ENCODE measurements at regions not wholly inside any gene's neighbourhood (a gene's known extent, or its start where the extent isn't known, plus 50 kb on each side); places are given as distances from the start of the nearest gene placed in this dataset.

DNA sequence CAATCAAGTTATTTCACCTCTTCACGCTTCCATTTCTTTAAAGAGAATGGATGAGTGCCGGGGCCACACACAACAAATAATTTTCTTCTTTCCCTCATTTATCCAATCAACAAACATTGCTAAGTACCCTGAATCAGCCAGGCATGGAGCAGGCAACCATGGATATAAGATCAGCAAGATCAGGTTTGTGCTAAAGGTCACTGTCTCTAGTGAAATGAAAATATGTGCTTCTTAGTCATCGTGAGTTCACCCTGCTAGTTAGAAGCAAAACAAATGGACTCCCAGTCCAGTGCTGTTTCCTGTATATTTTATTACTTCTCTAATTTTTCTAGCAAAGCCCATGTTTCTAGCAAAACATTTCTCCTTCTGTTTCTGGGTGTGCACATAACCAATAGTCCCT lies 629.2 kb downstream of the BNC2 start:
- TF ChIP-seq, protein P1, sequence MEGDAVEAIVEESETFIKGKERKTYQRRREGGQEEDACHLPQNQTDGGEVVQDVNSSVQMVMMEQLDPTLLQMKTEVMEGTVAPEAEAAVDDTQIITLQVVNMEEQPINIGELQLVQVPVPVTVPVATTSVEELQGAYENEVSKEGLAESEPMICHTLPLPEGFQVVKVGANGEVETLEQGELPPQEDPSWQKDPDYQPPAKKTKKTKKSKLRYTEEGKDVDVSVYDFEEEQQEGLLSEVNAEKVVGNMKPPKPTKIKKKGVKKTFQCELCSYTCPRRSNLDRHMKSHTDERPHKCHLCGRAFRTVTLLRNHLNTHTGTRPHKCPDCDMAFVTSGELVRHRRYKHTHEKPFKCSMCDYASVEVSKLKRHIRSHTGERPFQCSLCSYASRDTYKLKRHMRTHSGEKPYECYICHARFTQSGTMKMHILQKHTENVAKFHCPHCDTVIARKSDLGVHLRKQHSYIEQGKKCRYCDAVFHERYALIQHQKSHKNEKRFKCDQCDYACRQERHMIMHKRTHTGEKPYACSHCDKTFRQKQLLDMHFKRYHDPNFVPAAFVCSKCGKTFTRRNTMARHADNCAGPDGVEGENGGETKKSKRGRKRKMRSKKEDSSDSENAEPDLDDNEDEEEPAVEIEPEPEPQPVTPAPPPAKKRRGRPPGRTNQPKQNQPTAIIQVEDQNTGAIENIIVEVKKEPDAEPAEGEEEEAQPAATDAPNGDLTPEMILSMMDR (IDR thresholded peaks at IDR 0.05; ENCODE audit: borderline replicate concordance, insufficient read depth, low read depth, low read length), result no peak
- H3K4me3 ChIP-seq (ENCODE audit: low read depth, low read length), result no peak overlapping the region

DNA sequence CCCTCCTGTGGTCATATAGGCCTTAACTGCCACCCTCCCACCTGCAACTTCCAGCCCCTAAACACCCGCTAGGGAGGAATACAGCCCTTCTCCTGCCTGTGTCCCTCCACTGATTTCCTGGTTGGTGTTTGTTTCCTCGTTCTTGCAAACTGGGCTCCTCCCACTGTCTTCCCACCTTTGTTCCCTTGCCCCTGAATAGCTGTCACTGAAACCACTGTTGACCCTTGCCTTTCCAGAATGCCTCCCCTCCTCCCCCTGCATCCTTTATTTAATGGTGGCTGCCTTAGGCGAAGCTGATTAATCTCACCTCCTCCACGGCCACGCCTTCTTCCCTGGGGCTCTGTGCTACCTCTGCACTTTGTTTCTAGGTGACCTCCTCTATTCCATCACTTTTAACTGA lies 626.7 kb downstream of the BNC2 start:
- TF ChIP-seq, protein P1 (IDR thresholded peaks at IDR 0.05; ENCODE audit: borderline replicate concordance, insufficient read depth, low read depth, low read length), result no peak
- no peak overlapping the region for H3K4me3 ChIP-seq (ENCODE audit: low read depth, low read length)

DNA sequence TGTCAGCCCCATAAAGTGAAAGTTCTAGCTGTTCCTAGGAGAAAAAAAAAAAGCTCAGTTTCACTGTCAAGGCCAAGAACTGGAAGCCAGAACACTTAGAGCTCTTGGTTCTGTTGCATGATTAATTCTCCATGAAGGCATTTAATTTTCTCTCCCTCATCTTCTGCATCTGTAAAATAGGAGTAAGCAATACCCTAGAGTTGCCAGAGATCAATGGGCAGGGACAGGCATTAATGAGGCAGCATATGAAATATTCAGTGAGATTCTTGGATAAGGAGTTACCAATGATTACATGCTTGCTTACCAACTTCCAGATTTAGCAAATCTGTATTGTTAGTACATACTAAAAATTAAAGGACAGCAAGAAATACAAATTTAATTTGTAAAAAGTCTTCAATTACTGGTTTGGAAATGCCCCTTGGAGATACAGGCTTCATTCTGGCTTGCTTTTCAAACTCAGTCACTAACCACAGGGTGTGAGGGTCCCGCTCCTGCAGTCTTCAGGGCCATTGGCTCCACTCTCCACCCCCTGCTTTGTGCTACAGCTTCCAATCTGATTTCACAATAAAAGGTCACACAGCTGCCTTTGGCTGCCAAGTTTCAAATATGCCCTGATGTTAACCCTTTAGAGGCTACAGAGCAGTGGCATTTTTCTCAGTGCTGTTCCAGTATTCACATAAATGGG lies 624.6 kb downstream of the BNC2 start:
- H3K4me3 ChIP-seq (ENCODE audit: low read depth, low read length), result no peak overlapping the region
- TF ChIP-seq, protein P1 (IDR thresholded peaks at IDR 0.05; ENCODE audit: borderline replicate concordance, insufficient read depth, low read depth, low read length), result no peak

- H3K4me3 ChIP-seq (ENCODE audit: low read depth, low read length), result no peak overlapping the region
- TF ChIP-seq, protein P1 (IDR thresholded peaks at IDR 0.05; ENCODE audit: borderline replicate concordance, insufficient read depth, low read depth, low read length), result no peak
Measured at GRCh38 chr9:16246785-16247184, 623.7 kb downstream of the BNC2 start.

DNA sequence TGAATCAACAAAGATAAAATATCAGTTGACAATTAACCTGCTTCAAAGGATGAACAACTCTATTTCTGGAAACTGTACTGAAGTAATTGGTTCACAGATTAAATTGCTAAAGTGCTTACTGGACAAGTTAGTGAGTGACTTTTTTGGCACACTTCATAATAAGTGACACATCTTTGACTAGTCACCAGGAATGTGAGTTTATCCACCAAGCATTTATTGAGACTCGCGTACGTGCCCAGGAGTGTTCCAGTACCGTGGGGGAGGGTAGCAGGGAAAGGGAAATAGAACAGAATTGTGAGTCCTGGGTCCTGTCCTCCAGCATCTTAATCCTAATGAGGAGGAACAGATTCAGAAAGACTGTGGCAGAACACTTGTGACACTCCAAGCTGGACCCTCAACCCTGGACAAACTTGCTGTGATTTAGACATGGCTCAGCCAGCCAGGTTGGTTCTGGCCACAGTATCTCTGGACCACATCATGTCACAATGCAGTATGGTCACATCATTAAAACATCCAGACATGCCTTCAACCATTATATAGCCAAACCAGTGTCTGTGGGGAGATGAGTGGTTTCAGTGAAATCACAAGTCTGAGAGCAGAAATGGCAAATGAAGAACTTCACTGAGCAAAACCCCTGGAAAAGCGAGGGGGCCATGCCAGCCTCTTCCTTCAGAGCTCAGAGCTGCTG lies 623.1 kb downstream of the BNC2 start:
- TF ChIP-seq, protein P1 (IDR thresholded peaks at IDR 0.05; ENCODE audit: borderline replicate concordance, insufficient read depth, low read depth, low read length), result no peak
- H3K4me3 ChIP-seq (ENCODE audit: low read depth, low read length), result no peak overlapping the region

GRCh38 chr9:16248822-16249221 lies 621.6 kb downstream of the BNC2 start:
- H3K4me3 ChIP-seq (ENCODE audit: low read depth, low read length), result no peak overlapping the region
- TF ChIP-seq, protein P1 (IDR thresholded peaks at IDR 0.05; ENCODE audit: borderline replicate concordance, insufficient read depth, low read depth, low read length), result no peak

- TF ChIP-seq, protein P1 (IDR thresholded peaks at IDR 0.05; ENCODE audit: borderline replicate concordance, insufficient read depth, low read depth, low read length), result no peak
- H3K4me3 ChIP-seq (ENCODE audit: low read depth, low read length), result no peak overlapping the region
Measured at GRCh38 chr9:16252616-16253015, 617.9 kb downstream of the BNC2 start.

All from GM12875 (cell line).